Psoas muscle (tissue), 7 donors: ENCODE measurements at regions not wholly inside any gene's neighbourhood (a gene's known extent, or its start where the extent isn't known, plus 50 kb on each side); places are given as distances from the start of the nearest gene placed in this dataset.

Source experiments
- ATAC-seq, 4 donors: fragments of 200-7000 bp; cut with Tn5 transposase; one replicate each; pipeline ENCODE4 v1.9.1; 2020; ENCODE audit warnings: moderate library complexity in 3 of 4, mild to moderate bottlenecking in 2 of 4
- DNase-seq, 2 donors: peaks; one replicate each; pipeline ENCODE4 v3.0.0-alpha.2; 2020
- H3K27ac ChIP-seq: fragments of 200-600 bp; one replicate; pipeline ENCODE4 v1.8.0; 2022
- H3K27me3 ChIP-seq, 3 donors: fragments of 200-600 bp in 1 of 3; one replicate each; pipeline versions ENCODE4 v1.6.1 to v1.8.0; 2013 to 2022; ENCODE audit warnings: low read length in 2 of 3, mild to moderate bottlenecking in 2 of 3, moderate library complexity in 1 of 3; ENCODE audit not compliant: insufficient read depth in 3 of 3
- H3K36me3 ChIP-seq, 2 donors: fragments of 200-600 bp in 1 of 2; one replicate each; pipeline versions ENCODE4 v1.6.1 to v1.8.0; 2013 to 2022; ENCODE audit warnings: low read depth in 1 of 2, mild to moderate bottlenecking in 1 of 2, moderate library complexity in 1 of 2; ENCODE audit not compliant: insufficient read depth in 1 of 2
- H3K4me1 ChIP-seq: fragments of 200-600 bp; one replicate; pipeline ENCODE4 v1.8.0; 2022
- H3K4me3 ChIP-seq: fragments of 200-600 bp; one replicate; pipeline ENCODE4 v1.8.0; 2022; ENCODE audit warnings: mild to moderate bottlenecking
- H3K9me3 ChIP-seq: fragments of 200-600 bp; one replicate; pipeline ENCODE4 v1.8.0; 2022
- WGBS, 3 donors: extraction: QIAGEN DNeasy Blood & Tissue Kit; methylation state at CpG; one replicate each; pipeline versions ENCODE4 v1.1.6 to v1.1.7; 2013; 5-methylcytosine and 5-hydroxymethylcytosine counted together
- intact Hi-C, 2 donors: fragments of 100-400 bp; cut with DNase I; formaldehyde crosslinking; loops; one replicate each; pipeline versions ENCODE4 v1.11.0 to v1.14.2; 2022
- TF ChIP-seq, protein P1 (sequence below): fragments of 200-600 bp; IDR thresholded peaks from one replicate; pipeline ENCODE4 v1.8.0; 2022; ENCODE audit warnings: antibody characterized with exemption
- donor health status: healthy with polysubstance abuse.
- donor health status: DM: no; HTN: no; CAD: no; lungs with moderate emphysema.
- donor health status: Bipolar disorder and iron deficiency.
- donor health status: healthy.
- donor health status: DM: yes; HTN: yes; CAD: no.
- donor health status: DM: no; HTN: no; CAD: no.
- donor health status: DM: yes; HTN: yes; CAD: no.

DNA sequence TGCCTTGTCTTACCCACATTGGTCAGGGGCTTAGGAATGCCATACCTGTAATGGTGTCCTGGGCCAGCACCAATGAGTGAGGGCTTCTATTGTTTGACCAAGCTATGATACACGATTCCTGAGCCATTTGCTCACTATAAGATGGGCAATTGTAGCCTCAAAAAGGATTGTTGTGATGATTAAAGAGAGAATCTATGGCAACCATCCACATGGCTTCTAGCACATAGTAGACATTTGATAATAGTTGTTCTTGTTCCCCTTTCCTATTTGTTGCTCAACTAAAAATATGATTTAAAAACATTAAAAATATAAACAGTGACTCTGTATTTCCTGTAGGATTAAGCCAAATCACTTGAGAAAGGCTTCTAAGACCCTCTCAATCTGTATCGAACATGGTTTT, 366.1 kb downstream of the PCNX1 start:
- H3K27ac ChIP-seq, result no peak overlapping the region
- no peak overlapping the region for H3K4me3 ChIP-seq
- no peak for DNase-seq
- TF ChIP-seq, protein P1, sequence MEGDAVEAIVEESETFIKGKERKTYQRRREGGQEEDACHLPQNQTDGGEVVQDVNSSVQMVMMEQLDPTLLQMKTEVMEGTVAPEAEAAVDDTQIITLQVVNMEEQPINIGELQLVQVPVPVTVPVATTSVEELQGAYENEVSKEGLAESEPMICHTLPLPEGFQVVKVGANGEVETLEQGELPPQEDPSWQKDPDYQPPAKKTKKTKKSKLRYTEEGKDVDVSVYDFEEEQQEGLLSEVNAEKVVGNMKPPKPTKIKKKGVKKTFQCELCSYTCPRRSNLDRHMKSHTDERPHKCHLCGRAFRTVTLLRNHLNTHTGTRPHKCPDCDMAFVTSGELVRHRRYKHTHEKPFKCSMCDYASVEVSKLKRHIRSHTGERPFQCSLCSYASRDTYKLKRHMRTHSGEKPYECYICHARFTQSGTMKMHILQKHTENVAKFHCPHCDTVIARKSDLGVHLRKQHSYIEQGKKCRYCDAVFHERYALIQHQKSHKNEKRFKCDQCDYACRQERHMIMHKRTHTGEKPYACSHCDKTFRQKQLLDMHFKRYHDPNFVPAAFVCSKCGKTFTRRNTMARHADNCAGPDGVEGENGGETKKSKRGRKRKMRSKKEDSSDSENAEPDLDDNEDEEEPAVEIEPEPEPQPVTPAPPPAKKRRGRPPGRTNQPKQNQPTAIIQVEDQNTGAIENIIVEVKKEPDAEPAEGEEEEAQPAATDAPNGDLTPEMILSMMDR, result no peak
- no peaks in the 10 kb centered on the region for H3K4me1 ChIP-seq
- no peak for ATAC-seq
- WGBS, 3 donors, result 69 to 75% (median 69%) methylated on average over 2 of the region's 2 CpGs
- H3K9me3 ChIP-seq, result no peaks in the 10 kb centered on the region
- intact Hi-C loops, result no loop called here
- H3K36me3 ChIP-seq, result no peaks in the 10 kb centered on the region
- H3K27me3 ChIP-seq, result peaks cover 0 to 3% (median 0%) of the 10 kb centered on the region in 3 donors

DNA sequence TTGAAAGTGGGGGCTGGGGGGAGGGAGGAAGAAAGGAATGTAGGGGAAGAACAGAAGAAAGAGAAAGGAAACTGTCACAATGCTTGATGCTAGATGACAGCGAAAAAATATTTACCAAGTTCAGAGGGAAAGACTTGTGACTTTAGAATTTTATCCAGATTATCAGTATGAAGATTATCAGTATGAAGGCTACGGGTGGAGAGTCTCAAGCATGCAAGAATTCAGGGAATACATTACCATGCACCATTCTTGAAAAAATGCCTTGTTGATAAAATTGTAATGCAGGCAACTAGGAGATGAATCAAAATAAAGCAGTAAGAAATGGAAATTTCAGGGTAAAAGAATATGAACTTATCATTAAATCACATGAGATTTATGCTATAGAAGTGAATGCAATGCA, 376.8 kb downstream of the PCNX1 start:
- ATAC-seq (no peak), DNase-seq (no peak)
- Histone ChIP-seq H3K4me3 (no peak overlapping the region), H3K4me1 (no peaks in the 10 kb centered on the region), H3K9me3 (no peaks in the 10 kb centered on the region), H3K27me3 (no peaks in the 10 kb centered on the region), H3K27ac (no peak overlapping the region), H3K36me3 (no peaks in the 10 kb centered on the region)
- 65 to 73% (median 69%) methylated on average over 2 of the region's 2 CpGs for WGBS, 3 donors
- TF ChIP-seq, protein P1, result no peak
- intact Hi-C loops, result no loop called here

DNA sequence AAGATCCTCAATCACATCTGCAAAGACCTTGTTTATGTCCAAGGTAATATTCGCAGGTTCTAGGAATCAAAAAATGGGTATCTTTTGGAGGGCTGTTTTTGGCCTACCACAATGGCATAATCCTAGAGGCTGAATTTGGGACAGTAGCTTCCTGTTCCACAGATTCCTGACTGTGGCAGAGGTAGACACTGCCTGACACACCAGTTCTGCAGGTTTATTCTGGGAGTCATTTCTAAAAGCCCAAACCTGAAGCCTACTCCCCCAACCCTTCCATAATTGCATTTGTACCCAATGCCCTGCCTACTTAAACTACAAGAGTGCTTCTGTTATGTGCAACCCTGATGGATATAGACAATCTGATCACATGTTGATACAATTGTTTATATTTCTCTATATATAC, 378.9 kb downstream of the PCNX1 start:
- 92 to 96% (median 96%) methylated on average over 1 of the region's 1 CpG for WGBS, 3 donors
- Histone ChIP-seq H3K9me3 (no peaks in the 10 kb centered on the region), H3K27ac (no peak overlapping the region), H3K4me3 (no peak overlapping the region), H3K36me3 (no peaks in the 10 kb centered on the region), H3K4me1 (no peaks in the 10 kb centered on the region), H3K27me3 (no peaks in the 10 kb centered on the region)
- DNase-seq (no peak), ATAC-seq (no peak)
- intact Hi-C loops, result no loop called here
- TF ChIP-seq, protein P1, result no peak

DNA sequence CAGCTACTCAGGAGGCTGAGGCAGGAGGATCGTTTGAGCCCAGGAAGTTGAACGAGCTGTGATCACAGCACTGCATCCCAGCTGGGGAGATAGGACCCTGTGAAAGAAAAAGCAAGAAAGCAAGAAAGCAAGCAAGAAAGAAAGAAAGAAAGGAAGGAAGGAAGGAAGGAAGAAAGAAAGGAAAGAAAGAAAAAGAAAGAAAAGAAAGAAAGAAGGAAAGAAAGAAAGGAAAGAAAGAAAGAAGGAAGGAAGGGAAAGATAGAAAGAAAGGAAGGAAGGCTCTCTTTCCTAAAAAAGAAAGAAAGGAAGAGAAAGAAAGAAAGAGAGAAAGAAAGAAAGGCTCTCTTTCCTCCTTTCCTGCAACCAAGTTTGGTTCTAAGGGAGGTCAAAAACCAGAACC, 380.3 kb downstream of the PCNX1 start:
- DNase-seq, result no peak
- TF ChIP-seq, protein P1, result no peak
- no peak for ATAC-seq
- Histone ChIP-seq H3K27ac (no peak overlapping the region), H3K36me3 (no peaks in the 10 kb centered on the region), H3K27me3 (no peaks in the 10 kb centered on the region), H3K4me1 (no peaks in the 10 kb centered on the region), H3K4me3 (no peak overlapping the region), H3K9me3 (no peaks in the 10 kb centered on the region)
- 73 to 76% (median 75%) methylated on average over 2 of the region's 2 CpGs for WGBS, 3 donors
- intact Hi-C loops, result no loop called here

DNA sequence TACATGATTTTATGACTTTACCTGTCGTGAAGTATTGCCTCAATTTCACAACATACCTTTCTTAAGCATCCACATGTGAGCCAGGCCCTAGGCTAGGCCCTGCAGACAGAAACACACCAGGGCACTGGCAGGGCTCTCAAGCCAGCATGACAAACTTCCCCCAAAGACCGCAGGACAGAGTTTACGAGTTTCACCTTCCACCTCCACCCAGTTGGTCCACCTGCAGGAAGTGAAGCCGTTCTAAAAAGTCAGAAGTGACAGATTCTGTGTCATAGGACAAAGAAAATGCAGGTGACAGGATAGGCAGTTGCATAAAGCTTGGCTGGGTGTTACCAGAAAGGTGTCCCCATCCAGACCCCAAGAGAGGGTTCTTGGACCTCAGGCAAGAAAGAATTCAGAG, 382.3 kb downstream of the PCNX1 start:
- Histone ChIP-seq H3K36me3 (no peaks in the 10 kb centered on the region), H3K4me3 (no peak overlapping the region), H3K27ac (no peak overlapping the region), H3K4me1 (no peaks in the 10 kb centered on the region), H3K9me3 (no peaks in the 10 kb centered on the region), H3K27me3 (no peaks in the 10 kb centered on the region)
- no peak for DNase-seq
- 74 to 79% (median 75%) methylated on average over 4 of the region's 4 CpGs for WGBS, 3 donors
- TF ChIP-seq, protein P1, result no peak
- ATAC-seq, result no peak
- intact Hi-C loops, result no loop called here
